PC-9 (cell line): ENCODE measurements at regions not wholly inside any gene's neighbourhood (a gene's known extent, or its start where the extent isn't known, plus 50 kb on each side); places are given as distances from the start of the nearest gene placed in this dataset.

Experiments
- CTCF ChIP-seq: fragments of 200-600 bp; sonication (generic); conservative IDR thresholded peaks from 2 replicates; pipeline ENCODE4 v1.6.1; 2017; ENCODE audit warnings: mixed run types, antibody characterized with exemption, mild to moderate bottlenecking, moderate library complexity
- EZH2 ChIP-seq: fragments of 200-600 bp; sonication (generic); IDR thresholded peaks from 2 replicates; pipeline ENCODE4 v1.8.0; 2017; ENCODE audit warnings: antibody characterized with exemption, low read depth

GRCh38 chr7:156402255-156402654, 238.3 kb upstream of the RNF32 start:
- TF ChIP-seq CTCF = no peak
- no peak for TF ChIP-seq EZH2
